GM18499 (cell line): ENCODE measurements at regions not wholly inside any gene's neighbourhood (a gene's known extent, or its start where the extent isn't known, plus 50 kb on each side); places are given as distances from the start of the nearest gene placed in this dataset.
A peak's percentile ranks its signal among the peaks of the same experiment; 100 is the strongest.
"Not testable (repeated sequence)": the region's sequence is repeated elsewhere in the genome, so short reads cannot be mapped to it uniquely, and the experiment has no call there.

Experiments
- ATAC-seq: cut with Tn5 transposase; IDR thresholded peaks from one replicate; pipeline ENCODE4 v1.9.1; 2021; ENCODE audit warnings: moderate number of reproducible peaks; ENCODE audit not compliant: insufficient read depth, unreplicated experiment

DNA sequence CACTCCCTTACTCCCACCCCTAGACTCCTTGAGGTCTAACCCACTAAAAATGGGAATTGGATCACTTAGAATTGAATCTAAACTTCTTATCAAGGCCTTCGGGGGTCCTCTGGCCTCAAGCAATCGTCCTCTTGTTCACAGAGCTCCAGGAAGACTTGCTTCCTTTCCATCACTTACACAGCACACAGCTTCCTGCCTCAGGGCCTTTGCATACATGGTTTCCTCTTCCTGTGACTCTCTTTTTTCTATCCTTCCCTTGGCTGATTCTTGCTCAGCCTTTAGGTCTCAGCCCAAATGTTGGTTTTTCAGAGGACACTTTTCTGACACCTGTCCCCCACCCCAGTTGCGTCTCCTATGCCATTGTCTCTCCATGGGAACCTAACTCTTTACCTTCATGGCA lies 50.0 kb upstream of the ALDH1B1 start:
- ATAC-seq: no peak

DNA sequence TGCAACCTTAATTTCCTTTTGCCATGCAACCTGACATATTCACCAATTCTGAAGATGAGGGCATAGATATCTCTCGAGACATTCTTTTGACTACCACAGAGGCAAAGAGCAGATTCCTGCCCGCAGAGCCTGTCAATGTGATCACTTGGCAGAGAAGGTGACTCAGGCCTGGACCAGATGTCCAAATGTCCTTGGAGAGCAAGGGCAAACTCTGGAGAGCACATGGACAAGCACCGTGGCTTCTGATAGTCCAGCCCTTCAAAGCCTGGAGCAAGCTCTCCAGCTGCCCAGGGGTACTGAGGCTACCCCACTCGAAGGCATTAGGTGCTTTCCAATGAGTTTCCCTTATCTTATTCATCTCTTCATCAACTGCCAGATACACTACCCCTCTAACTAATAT lies 50.4 kb upstream of the ALDH1B1 start:
- no peak for ATAC-seq

DNA sequence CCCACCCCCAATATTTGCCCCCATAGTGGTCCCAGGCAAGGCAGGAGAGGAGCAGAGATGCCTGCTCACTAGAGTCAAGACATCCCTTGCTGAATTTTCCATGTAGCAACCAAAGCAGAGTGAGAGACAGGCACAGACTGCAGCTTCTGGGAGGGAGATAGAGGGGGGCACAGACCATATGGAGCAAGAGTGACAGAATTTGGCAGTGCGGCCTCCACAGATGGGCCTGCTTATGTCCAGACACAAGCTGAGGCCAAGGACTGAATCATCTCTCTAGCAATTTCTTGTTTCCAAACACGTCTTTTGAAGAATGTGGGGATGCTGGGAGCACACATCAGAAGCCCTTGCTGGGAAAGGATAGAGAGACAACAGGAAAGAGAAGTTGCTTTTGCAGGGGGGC lies 53.0 kb upstream of the ALDH1B1 start:
- ATAC-seq: no peak

DNA sequence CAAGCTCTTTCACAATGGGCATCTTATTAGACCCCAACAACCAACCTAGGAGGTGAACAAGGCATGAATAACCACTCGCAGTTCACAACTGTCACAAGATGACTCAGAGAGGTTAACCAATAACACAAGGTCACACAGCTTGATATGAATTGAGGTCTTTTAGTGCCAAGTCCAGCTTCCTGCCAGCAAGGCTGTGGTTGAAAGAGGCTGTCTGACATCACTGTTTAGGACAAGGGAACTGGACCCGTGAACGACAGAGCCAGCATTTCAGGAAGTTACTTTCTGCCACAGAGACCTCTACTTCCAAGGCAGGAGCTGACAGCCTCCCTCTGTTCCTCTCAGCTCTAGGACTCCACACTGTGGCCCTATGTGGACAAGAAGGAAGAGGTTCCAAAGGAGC lies 53.4 kb upstream of the ALDH1B1 start:
- ATAC-seq: no peak

DNA sequence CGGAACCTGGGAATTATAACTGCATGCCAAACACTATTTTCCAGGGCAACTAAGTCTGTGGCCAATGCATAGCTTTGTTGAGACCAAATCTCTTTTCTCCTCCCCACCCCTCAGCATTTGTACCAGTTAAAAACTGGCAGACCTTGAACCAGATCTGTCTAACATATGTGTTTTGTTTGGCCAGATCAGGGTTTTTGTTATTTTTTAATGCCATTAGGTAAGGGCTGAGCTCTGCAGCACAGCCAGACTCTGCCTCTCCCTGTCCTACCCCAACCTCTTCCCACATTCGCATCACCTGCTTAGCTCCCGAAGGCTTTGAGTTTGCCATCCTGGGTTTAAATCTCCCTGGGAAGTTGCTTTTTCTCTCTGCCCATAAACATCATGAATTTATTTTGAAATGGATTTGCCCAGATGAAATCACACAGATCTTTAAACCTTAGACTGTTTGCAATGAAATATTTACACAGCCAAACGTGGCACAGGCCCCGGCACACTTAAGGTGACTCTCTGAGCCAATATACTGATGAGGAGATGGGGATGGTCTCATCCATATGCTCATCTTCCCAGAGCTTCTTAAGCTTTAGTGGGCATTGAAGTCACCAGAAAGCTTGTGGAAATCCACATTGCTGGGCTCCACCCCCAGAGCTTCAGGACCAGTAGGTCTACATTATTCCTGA lies 54.0 kb upstream of the ALDH1B1 start:
- ATAC-seq: no peak

DNA sequence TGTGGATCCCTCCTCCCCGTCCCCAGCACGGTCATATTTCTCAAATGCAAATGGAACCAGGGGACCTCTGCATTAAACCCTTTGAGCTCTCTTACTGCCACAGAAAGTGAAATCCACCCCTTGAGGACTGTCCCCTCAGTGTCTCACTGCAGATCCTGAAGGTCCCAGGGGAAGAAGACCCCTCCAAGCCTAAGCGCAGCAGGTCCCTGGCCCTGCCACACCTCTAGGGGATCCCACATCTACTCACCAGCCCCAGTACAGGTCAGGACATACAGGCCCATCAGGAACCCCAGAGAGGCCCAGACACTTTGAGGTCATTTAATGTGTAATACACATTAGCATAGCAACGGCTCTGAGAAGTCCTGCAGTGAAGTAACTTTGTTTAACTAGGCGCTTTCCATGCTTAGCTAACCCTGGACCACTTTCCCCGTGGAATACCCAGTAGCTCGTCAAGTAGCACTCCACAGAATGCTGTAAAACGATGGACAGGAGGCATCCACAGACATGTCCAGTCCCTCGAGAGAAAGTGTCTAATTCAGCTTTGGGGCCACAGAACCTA lies 54.7 kb upstream of the ALDH1B1 start:
- no peak for ATAC-seq

DNA sequence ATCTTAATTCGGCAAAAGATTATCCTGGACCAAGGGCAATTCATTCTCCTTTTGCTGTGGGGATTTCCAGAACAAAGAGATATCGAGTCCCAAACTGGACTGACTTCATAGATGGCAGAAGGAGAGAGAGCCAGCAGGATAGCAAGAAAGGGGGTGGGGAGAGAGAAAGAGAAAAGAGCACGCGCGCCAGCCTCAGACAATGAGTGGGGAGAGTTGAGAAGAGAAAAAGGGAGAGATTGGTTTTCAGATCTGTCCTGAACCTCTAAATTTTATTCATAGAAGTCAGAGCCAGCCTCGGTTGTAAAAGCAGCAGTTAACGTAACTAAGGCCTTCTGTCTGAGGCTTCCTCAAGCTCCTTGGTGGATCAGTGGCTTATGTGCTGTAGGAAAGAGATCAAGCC lies 55.3 kb upstream of the ALDH1B1 start:
- ATAC-seq: no peak

DNA sequence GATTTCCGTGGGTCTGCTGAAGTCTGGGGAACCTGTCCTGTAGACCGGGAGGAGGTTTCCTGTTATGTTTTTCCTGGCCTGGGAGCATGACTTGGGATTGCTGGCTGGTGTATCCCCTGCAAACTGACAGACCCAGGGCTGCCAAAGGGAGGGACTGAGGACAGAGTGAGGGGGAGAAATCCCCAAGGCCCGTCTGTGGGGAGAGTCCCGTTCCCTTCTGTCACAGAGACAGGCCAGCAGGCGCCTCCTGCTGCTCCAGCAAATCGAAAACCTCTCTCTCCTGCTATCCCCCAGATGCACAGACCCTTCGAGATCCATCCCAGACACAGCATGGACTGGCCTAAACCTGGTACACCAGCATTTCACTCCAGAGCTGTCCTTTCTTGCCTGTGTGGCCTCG lies 56.2 kb upstream of the ALDH1B1 start:
- ATAC-seq: no peak

DNA sequence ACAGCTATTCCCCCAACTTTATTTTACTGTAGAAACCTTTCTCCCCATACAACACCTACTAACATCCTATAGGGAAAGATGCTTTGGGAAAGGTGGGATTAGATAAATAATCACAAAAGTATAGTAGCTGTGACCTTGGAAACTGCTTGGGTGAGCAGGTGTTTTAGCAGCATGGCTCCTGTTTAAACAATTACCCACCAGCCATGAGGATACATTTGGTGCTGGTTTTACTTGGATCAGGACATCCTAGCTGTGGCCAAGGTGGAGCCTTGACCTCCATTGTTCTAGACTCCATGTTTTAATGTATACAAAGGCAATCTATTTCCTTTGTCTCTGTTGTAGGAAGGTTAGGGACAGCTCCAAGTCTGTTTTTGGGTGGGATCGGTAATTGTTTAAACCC lies 56.8 kb upstream of the ALDH1B1 start:
- ATAC-seq: no peak

DNA sequence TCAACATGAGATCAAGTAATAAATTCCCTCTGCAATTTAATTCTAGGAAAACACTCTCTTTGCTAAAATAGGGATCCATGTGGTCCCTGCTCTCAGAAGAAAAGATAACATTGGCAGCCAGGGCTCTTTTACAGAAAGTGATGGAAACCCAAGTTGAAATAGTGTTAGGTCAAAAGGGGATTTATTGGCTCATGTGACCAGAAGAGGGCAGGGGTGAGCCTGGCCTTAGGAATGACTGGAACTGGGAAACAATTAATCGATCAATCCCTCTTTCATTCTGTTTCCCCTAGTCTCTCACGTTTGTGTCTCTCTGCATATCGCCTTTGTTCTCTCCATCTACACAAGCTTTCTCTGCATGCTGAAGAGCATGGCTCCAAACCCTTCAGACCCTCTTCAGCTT lies 58.3 kb upstream of the ALDH1B1 start:
- no peak for ATAC-seq

DNA sequence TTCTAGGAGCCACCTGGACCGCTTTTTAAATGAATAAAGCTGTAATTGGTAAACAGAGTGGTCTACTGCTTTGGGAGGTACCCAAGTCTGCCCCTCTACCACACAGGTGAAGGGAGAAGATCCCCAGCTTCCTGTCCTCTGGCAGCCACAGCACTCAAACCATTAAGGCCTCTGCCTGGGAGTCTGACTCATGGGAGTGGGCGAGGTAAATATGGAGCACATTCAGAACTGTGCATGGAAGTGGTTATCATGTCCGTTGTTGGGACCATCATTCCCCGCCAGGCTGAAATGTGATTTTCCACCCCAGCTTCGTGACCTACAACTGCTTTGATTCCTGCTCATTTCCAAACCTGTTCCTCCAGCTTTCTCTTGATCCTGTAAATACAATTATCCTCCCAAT lies 59.5 kb upstream of the ALDH1B1 start:
- no peak for ATAC-seq

DNA sequence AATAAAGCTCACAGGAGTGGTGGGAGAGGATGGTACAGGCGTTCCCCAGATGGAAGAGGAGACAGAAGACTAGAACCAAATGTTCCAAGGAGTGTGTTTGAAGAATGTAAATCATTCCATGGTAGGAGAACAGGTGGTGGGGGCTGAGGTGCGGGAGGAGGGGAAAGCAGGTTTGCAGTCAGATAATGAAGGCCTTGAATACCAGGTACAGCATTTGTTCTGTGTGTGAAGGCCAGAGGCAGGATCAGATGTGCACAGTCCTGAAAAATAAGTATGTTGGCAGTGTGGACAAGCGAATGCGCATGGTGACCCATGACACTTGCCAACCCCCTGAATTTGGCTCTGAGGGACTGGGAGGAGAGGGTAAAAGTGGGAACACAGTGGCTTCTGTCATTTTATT lies 59.9 kb upstream of the ALDH1B1 start:
- ATAC-seq: no peak

DNA sequence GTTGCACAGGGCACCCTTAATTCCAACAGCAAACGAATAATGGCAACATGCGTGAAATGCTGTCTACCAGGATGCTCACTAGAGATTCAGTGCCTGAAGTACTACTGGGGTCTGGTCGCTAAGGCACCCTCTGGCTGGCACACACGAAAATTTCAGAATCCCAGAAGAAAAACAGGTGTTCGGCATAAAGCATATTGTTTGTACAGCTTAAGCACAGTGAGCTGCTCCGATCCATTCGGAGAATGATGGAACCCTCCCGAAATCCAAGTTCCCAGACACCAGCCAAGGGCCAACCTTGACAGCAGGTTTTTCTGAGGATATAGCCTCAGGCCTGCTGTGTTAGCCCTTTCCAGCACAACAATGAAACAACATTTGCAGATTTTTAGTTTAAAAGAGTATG lies 61.4 kb upstream of the ALDH1B1 start:
- no peak for ATAC-seq

DNA sequence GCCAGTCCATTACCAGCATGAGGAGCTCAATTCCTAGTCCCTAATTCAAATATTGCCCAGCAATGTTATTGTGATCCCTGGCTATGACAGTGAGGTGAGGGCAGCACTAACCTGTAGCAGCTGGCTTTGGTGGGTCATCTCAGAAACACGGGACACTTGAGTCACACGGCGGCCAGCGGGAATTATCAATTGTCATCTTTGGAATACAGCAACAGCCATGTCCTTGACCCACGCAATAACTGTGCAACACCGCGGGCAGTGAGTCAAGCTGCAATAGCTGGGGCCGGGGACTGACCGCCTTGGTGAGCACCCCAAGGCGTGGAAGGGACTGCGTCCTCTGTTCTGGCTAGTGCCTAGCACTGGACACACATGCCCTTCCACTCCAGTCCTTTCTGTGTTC lies 62.5 kb upstream of the ALDH1B1 start:
- ATAC-seq: no peak

DNA sequence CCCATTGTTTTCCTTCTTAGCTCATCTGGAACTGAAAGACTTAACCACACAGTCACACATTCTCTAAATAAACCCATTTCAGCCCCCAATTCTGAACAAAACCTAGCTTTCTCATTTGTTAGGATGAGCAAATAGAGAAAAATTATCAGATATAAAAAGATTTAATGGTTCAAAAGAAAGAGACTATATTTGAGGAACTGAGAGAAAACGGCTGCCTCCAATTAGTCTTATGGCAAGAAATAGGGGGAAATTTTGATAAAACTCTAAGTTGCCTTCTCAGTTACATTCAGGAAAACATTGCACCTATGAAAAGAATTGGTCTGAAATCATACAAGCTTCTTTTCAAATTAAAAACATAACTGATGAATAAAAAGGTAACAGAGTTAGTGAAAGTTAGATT lies 63.7 kb upstream of the ALDH1B1 start:
- ATAC-seq: no peak

DNA sequence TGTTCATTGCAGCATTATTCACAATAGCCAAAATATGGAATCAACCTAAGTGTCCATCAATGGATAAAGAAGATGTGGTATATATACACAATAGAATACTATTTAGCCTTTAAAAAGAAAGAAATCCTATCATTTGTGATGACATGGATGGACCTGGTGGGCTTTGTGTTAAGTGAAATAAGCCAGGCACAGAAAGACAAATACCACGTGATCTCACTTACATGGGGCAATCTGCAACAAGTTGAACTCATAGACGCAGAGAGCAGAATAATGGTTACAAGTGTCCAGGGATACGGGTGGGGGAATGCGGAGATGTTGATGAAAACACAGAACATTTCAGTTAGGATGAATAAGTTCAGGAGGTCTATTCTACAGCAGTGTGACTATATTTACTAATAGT lies 66.4 kb upstream of the ALDH1B1 start:
- ATAC-seq: no peak

DNA sequence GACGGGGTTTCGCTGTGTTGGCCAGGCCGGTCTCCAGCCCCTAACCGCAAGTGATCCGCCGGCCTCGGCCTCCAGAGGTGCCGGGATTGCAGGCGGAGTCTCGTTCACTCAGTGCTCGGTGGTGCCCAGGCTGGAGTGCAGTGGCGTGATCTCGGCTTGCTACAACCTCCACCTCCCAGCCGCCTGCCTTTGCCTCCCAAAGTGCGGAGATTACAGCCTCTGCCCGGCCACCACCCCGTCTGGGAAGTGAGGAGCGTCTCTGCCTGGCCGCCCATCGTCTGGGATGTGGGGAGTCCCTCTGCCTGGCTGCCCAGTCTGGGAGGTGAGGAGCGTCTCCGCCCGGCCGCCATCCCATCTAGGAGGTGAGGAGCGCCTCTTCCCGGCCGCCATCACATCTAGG lies 68.3 kb upstream of the ALDH1B1 start:
- ATAC-seq: not testable (repeated sequence)

DNA sequence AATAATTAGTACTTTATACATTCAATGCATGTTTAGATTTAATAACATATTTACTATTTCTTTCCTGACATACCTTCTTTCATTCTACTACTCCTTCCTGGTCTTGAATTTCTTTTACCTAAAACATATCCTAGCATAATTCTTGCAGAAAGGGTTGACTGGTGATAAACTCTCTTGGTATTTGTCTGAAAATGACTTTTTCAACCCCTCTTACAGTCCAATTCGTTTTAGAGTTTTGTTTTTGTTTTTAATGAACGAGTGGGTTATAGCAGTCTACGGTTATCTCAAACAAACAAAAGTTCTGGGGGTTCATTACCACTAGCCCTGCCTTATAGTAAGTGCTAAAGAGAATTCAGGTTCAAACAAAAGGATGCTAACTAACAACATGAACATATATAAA lies 69.6 kb upstream of the ALDH1B1 start:
- no peak for ATAC-seq

DNA sequence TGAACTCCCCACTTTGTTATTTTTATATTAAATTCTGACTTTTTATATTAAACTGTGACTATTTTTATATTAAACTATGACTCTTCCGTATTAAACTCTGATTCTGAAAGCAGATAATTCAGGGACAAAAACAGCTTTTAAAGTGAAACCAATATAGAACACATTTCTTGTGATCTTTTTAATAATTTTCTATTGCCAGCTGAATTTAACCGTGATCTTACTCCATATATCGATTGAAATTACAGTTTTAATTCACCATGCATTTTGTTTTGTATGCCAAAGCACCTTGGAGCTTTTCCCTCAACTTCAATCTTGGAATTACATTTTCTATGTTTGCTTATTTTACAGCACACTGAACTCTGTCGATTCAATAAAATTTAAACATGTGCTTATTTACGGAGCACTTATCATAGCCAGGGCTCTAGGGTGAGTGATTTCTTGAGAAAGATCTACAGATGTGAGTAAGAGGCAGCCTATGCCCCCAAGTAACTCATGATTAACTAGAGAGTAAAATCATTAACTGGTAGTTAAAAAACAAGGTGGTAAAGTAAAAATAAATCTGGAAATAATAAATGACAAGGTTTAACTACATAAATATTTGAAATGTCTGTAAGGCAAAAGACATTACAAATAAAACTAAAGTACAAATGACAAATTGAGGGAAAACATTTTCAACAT lies 72.9 kb upstream of the ALDH1B1 start:
- no peak for ATAC-seq

DNA sequence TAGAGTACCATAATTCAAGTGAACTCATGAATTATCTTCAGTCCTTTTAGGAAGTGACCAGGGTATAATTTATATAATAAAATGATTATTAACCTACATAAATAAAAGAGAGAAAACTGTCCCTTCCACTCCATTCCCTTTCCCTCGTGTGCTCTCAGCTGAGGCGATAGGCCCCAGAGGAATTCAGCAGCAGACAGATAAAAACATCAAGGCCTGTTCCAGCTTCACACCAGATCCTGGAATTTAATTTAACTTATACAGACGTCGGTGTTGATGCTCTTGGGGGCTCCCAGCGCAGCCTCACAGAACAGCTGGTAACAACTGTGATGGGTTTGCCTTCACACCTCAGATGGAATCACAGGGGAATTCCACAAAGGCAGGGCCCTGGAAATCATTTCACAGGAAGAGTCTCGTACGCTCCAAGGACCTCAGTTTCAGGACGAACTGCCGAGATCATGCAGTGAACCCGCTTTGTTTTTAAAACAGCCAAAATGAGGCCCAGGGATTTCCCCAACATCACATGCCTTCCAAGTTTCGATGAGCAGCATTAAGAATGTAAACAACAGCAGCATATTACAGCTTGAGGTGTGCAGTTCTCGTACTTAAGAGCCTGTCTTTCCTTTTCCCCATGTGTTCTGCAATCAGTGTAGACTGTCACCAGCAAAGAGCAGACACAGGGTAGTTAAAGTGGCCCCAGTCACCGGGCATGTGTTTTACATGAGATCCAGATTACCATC lies 73.6 kb upstream of the ALDH1B1 start:
- peak; percentile 92 for ATAC-seq

DNA sequence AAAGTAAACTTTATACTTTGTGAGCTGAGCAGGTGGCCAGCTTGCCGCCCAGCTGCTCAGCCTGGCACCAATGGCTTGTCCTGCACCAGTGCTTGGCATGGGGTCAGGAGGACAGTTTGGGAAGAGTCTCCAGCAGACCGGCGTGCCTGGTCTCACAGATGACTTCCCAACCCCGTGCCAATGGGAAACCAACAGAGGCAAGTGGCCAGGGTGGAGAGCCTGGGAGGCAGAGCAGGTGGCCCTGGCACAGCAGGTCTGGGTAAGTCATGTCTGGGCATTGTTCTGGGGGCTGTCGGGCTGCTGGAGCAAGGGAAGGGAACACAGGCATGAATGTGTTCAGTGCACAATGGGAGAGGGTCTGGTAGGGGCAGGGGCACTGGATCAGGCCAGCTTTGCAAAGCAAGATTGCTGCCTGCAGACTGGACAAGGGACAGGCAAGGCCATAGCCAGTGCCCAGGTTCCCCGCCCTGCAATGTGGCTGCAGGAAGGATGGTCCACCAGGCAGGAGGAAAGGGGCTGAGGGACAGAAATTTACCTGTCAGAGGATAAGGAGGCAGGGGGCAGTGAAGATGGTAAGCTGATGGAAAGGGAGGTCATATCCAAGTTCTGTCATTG lies 76.2 kb upstream of the ALDH1B1 start:
- ATAC-seq: no peak
